HG02588 (cell line): ENCODE measurements at regions not wholly inside any gene's neighbourhood (a gene's known extent, or its start where the extent isn't known, plus 50 kb on each side); places are given as distances from the start of the nearest gene placed in this dataset.

ENCODE experiments used
- ATAC-seq: cut with Tn5 transposase; IDR thresholded peaks from one replicate; pipeline ENCODE4 v1.9.1; 2021; ENCODE audit warnings: mild to moderate bottlenecking, moderate library complexity; ENCODE audit not compliant: unreplicated experiment

GRCh38 chr11:27195837-27196202 lies 155.2 kb downstream of the BBOX1 start:
- no peak for ATAC-seq

DNA sequence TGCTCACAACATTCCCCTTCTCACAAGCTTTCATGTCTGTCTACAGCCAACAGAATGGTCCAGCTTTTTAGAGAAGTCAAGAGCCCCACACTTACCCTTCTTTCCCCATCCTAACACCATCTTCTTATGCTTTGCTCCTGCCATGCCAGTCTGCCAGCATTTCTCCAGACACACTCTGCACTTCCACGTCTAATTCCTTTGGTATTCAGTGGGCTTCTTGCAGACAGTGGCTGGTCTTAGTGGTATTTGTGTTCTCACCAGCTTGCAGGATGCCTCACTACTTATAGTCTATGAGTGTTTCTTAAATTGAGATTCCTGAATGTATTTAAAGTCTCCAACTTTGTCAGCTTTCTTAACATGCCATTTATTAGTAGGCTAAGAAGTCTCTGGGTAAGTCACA lies 154.4 kb downstream of the BBOX1 start:
- ATAC-seq: no peak

DNA sequence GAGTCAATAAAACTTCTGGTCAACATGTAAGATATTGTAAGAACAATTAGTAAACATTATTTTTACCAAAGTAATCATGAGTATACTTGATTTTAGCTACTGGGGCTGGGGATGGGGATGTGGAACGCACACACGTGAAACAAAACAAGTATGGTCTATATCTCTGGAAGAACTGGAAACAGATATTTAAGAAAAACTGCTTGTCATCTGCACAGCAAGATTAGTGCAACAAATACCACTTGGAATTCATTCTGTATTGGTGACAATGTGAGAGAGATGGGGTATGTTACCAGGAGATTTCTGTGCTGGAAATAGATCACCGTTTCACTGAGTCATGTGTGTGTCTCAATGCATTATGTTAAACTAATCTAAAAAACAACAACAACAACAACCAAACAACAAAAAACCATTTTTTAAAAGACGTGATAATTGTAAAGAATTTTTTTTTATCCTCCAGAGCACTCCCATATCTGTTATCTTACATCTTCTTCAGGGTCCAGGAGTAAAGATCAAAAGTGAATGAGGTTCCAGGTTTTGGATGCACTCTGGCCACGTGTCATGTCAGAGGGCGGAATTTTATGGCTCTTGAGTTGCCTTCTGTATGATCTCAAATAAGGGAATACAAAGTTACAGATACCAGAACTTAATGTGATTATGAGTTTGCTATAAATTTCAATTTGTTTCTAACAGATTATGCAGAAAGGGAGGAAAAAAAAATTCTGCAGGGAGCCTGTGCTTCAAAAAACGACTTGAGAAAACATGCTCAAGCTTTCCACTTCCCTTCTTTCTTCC lies 153.0 kb downstream of the BBOX1 start:
- no peak for ATAC-seq

- no peak for ATAC-seq
Observed at GRCh38 chr11:27192184-27192583, 151.6 kb downstream of the BBOX1 start.

DNA sequence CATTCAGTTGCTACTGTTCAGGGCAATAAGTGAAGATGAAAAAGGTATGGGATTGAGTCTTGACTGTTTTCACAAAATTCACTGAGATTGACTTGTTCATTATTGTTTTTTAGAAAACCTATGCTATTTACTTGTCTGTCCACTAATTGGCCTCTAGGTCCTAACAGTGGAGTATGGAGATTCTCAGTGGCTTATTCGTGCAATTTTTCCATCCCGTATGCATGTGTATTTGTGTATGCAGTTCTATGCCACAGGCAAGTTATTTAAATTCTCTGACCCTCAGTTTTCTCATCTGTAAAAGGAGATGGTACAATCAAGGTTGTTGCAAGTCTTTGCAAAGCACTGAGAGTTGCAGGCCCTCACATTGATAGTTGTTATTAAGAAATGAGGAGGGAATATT lies 151.0 kb downstream of the BBOX1 start:
- no peak for ATAC-seq

DNA sequence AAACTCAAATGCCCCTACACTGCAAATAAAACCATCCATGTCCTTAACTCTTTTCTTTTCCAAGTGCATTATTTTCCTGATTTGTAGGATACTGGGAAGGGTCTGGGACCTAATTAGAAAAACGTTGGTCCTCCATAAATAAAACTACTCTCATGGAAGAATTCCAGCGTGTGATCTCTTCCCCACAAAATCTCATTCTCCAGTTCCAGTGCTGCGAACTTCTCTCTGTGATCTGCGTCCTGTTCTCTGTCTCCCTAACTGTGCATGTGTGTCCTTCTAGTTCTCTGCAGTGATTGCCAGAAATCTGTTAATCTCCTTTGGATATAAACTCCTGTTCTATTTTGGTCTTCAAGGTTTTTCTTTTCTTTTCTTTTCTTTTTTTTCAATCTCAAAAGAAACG lies 148.1 kb downstream of the BBOX1 start:
- ATAC-seq: no peak

DNA sequence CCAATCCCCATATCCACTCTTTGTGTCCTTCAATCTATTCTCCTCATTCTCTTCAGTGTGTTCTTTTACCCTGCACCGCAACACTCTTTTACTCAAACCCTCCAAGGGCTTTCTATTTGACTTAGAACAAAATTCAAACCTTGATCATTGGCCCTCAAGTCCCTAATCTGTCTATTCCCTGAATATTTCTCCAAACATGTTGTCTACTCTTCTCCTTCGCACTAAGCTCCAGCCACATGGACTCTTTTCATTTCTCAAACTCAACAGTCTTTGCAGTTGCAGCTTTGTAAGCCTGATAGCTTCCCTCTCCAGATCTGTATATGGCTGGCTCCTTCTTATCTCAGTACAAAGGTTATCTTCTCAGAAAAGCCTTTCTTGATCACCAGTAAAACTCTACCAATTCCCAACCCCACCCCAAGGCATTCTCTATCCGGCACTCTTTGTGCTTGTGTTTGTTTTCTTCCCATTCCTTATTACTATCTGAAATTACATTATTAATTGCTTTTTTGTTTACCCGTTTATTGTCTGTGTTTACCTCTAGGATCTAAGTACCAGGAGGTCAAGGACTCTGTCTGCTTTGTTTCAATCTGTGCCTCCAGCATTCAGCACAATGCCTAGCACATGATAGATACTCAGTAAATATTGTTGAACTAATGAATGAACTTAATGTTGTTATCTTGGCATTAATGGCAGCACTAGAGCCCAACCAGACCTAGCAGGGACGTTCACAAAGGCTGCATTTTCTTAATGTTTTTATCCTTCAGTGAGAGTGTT lies 147.4 kb downstream of the BBOX1 start:
- no peak for ATAC-seq

GRCh38 chr11:27187075-27187847 lies 146.6 kb downstream of the BBOX1 start:
- ATAC-seq: no peak

DNA sequence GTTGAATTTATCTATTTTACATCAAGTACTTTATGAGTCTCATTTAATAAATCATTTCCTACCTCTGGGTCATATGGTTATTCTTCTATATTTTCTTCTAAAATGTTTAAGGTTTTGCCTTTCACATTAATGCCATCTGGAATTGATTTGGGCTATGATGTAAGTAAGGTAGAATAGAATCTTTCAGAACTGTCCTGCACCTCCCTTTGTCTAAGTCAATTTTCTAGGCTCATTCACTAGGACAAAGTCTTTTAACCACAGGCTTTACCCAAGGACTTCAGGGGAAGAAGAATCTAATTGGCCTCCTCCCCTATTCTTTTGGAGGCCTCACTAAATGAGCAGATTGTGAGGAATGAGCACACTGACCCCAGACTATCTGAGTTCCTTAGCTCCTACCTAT lies 146.0 kb downstream of the BBOX1 start:
- ATAC-seq: no peak

GRCh38 chr11:27184458-27185312 lies 144.1 kb downstream of the BBOX1 start:
- ATAC-seq: no peak

- no peak for ATAC-seq
Observed at GRCh38 chr11:27183672-27184457, 143.2 kb downstream of the BBOX1 start.

- no peak for ATAC-seq
Observed at GRCh38 chr11:27179334-27179733, 138.7 kb downstream of the BBOX1 start.

DNA sequence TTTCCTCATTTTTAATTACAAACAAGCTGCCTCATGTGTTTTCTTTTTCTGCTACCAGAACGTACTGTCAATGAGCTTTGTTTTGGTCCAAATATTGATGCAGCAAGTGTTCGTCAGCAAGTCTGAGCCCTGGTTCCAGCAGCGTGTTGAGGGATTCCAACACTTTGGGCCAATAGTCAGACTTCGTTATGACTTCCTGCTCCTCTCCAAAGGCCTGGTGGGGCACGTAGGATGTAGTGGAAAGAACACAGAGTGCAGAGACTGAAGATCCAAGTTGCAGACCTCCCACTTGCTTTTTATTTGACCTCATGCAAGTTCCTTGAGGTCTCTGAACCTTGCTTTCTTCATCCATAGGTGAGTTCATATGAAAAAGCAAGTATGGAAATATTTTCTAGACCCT lies 138.2 kb downstream of the BBOX1 start:
- ATAC-seq: no peak
